ENCODE measurements at regions not wholly inside any gene's neighbourhood (a gene's known extent, or its start where the extent isn't known, plus 50 kb on each side); places are given as distances from the start of the nearest gene placed in this dataset.

GRCh38 chr16:54632322-54633220 is 298.1 kb upstream of the IRX5 start:
- no peak for DNase-seq (ENCODE audit: low spot score)

GRCh38 chr16:54631782-54632181 is 298.9 kb upstream of the IRX5 start:
- no peak for DNase-seq (ENCODE audit: low spot score)
- FAIRE-seq, result no peak

More at GRCh38 chr16:54632322-54633220, 298.1 kb upstream of the IRX5 start:
- FAIRE-seq, result no peak

GRCh38 chr16:54630284-54630967 is 300.2 kb upstream of the IRX5 start:
- FAIRE-seq, result no peak

GRCh38 chr16:54628796-54629625 is 301.7 kb upstream of the IRX5 start:
- DNase-seq (ENCODE audit: low spot score), result no peak
- no peak for FAIRE-seq

More at GRCh38 chr16:54630284-54630967, 300.2 kb upstream of the IRX5 start:
- no peak for DNase-seq (ENCODE audit: low spot score)

- no peak for FAIRE-seq
Observed at GRCh38 chr16:54627616-54628015, 303.0 kb upstream of the IRX5 start.

GRCh38 chr16:54623636-54624035 is 307.0 kb upstream of the IRX5 start:
- DNase-seq (ENCODE audit: low spot score) (no peak), FAIRE-seq (no peak)

More at GRCh38 chr16:54627616-54628015, 303.0 kb upstream of the IRX5 start:
- DNase-seq (ENCODE audit: low spot score), result no peak

- no peak for FAIRE-seq
- DNase-seq (ENCODE audit: low spot score), result no peak
Observed at GRCh38 chr16:54620197-54620596, 310.5 kb upstream of the IRX5 start.

GRCh38 chr16:54616610-54617009 is 314.1 kb upstream of the IRX5 start:
- DNase-seq (ENCODE audit: low spot score), result no peak
- no peak for FAIRE-seq

- FAIRE-seq (no peak), DNase-seq (ENCODE audit: low spot score) (no peak)
Observed at GRCh38 chr16:54605536-54606066, 319.0 kb upstream of the IRX3 start.

GRCh38 chr16:54602666-54603065 is 316.1 kb upstream of the IRX3 start:
- DNase-seq (ENCODE audit: low spot score), result no peak
- no peak for FAIRE-seq

GRCh38 chr16:54597222-54597621 is 310.6 kb upstream of the IRX3 start:
- DNase-seq (ENCODE audit: low spot score) (no peak), FAIRE-seq (no peak)

- FAIRE-seq, result no peak
- DNase-seq (ENCODE audit: low spot score), result no peak
Observed at GRCh38 chr16:54595621-54596020, 309.0 kb upstream of the IRX3 start.

- FAIRE-seq (no peak), DNase-seq (ENCODE audit: low spot score) (no peak)
Observed at GRCh38 chr16:54594601-54595391, 308.2 kb upstream of the IRX3 start.

- no peak for DNase-seq (ENCODE audit: low spot score)
- no peak for FAIRE-seq
Observed at GRCh38 chr16:54591816-54592246, 305.2 kb upstream of the IRX3 start.

GRCh38 chr16:54590836-54591235 is 304.2 kb upstream of the IRX3 start:
- DNase-seq (ENCODE audit: low spot score), result no peak
- FAIRE-seq, result no peak

GRCh38 chr16:54589326-54589725 is 302.7 kb upstream of the IRX3 start:
- DNase-seq (ENCODE audit: low spot score), result no peak
- FAIRE-seq, result no peak

GRCh38 chr16:54588026-54588425 is 301.4 kb upstream of the IRX3 start:
- DNase-seq (ENCODE audit: low spot score), result no peak
- no peak for FAIRE-seq

GRCh38 chr16:54587176-54587515 is 300.6 kb upstream of the IRX3 start:
- no peak for FAIRE-seq

GRCh38 chr16:54586474-54587175 is 300.0 kb upstream of the IRX3 start:
- DNase-seq (ENCODE audit: low spot score), result no peak
- FAIRE-seq, result no peak

More at GRCh38 chr16:54587176-54587515, 300.6 kb upstream of the IRX3 start:
- no peak for DNase-seq (ENCODE audit: low spot score)

GRCh38 chr16:54585998-54586340 is 299.4 kb upstream of the IRX3 start:
- DNase-seq (ENCODE audit: low spot score), result no peak
- FAIRE-seq, result no peak
